HCT116 (cell line): ENCODE measurements at regions not wholly inside any gene's neighbourhood (a gene's known extent, or its start where the extent isn't known, plus 50 kb on each side); places are given as distances from the start of the nearest gene placed in this dataset.

Source experiments
- ATAC-seq: fragments of 200-7000 bp; cut with Tn5 transposase; 2 replicates; pipeline ENCODE4 v1.9.1; 2020; ENCODE audit warnings: mild to moderate bottlenecking, moderate library complexity
- BruUV-seq: library from RNA; stranded (reverse); fragments of 400-500 nt; replicated peaks from 2 replicates; lab custom pipeline; 2021; lab: Mats Ljungman, UMichigan
- CTCF ChIA-PET: fragments of 300-600 bp; sonication (Branson Sonifier 250); formaldehyde crosslinking; loops from one replicate; lab custom pipeline; 2021; ENCODE audit warnings: antibody characterized with exemption; lab: Charles Lee
- POLR2A ChIA-PET: fragments of 300-600, 350-600 bp; sonication (Branson Sonifier 250); formaldehyde crosslinking; loops from one replicate; lab custom pipeline; 2021; ENCODE audit warnings: antibody characterized with exemption; lab: Charles Lee
- RAD21 ChIA-PET, 2 experiments: fragments of 300-600 bp; sonication (Branson Sonifier 250); formaldehyde crosslinking; loops; one replicate each; lab custom pipeline; 2023; ENCODE audit warnings: low total read pairs in 2 of 2; ENCODE audit not compliant: uncharacterized antibody in 2 of 2, unreplicated experiment in 2 of 2, low non-redundant PET in 1 of 2; lab: Charles Lee
- DNase-seq: peaks from one replicate; pipeline ENCODE4 v3.0.0-alpha.2; 2010; ENCODE audit warnings: low read depth, low spot score
- H2AFZ ChIP-seq: fragments of 200-600 bp; shearing (Covaris generic), sonication (generic); 2 replicates; pipeline ENCODE4 v1.6.1; 2017; ENCODE audit warnings: low read depth, mixed run types, mixed read lengths, antibody characterized with exemption, low read length; ENCODE audit not compliant: poor library complexity, severe bottlenecking
- H3K27ac ChIP-seq: 2 replicates; pipeline ENCODE4 v1.5.1; 2012; ENCODE audit warnings: low read depth, low read length
- H3K27me3 ChIP-seq: fragments of 200-600 bp; sonication (generic); 2 replicates; pipeline ENCODE4 v1.6.1; 2016; ENCODE audit warnings: mixed run types, low read length, mixed read lengths; ENCODE audit not compliant: insufficient read depth
- H3K36me3 ChIP-seq, 2 experiments: fragments of 200-500 bp in 1 of 2; fragments of 200-600 bp in 1 of 2; sonication (Bioruptor generic) in 1 of 2; sonication (generic) in 1 of 2; 2 replicates each; pipeline versions ENCODE4 v1.5.1 to v1.6.1; 2014 to 2016; ENCODE audit warnings: low read length in 2 of 2, inconsistent platforms in 1 of 2, mixed read lengths in 1 of 2, mixed run types in 1 of 2; ENCODE audit not compliant: insufficient read depth in 2 of 2, control insufficient read depth in 1 of 2
- H3K4me1 ChIP-seq, 2 experiments: fragments of 200-600 bp in 1 of 2; sonication (generic) in 1 of 2; 2 replicates each; pipeline versions ENCODE4 v1.5.1 to v1.6.1; 2012 to 2017; ENCODE audit warnings: low read length in 2 of 2, inconsistent platforms in 1 of 2, mild to moderate bottlenecking in 1 of 2, mixed read lengths in 1 of 2, mixed run types in 1 of 2, moderate library complexity in 1 of 2; ENCODE audit not compliant: insufficient read depth in 2 of 2, control insufficient read depth in 1 of 2
- H3K4me2 ChIP-seq: fragments of 200-600 bp; sonication (generic); 2 replicates; pipeline ENCODE4 v1.6.1; 2017; ENCODE audit warnings: mixed run types, low read length, mixed read lengths
- H3K4me3 ChIP-seq, 2 experiments: fragments of 200-600 bp in 1 of 2; sonication (generic) in 1 of 2; replicated peaks in 1 of 2; 2 replicates each; pipeline ENCODE4 v1.5.1; 2011 to 2016; ENCODE audit warnings: low read length in 2 of 2, control low read depth in 1 of 2, low read depth in 1 of 2, mild to moderate bottlenecking in 1 of 2, mixed read lengths in 1 of 2, mixed run types in 1 of 2
- H3K79me2 ChIP-seq: fragments of 200-600 bp; sonication (generic); 2 replicates; pipeline ENCODE4 v1.6.1; 2017; ENCODE audit warnings: mild to moderate bottlenecking, mixed run types, low read length, moderate library complexity, mixed read lengths; ENCODE audit not compliant: insufficient read depth
- H3K9ac ChIP-seq: fragments of 200-600 bp; sonication (generic); 2 replicates; pipeline ENCODE4 v1.6.1; 2016; ENCODE audit warnings: low read length, mixed read lengths
- H3K9me2 ChIP-seq: fragments of 200-600 bp; sonication (generic), shearing (Covaris generic); 2 replicates; pipeline ENCODE4 v1.6.1; 2017; ENCODE audit warnings: mixed run types, mild to moderate bottlenecking, moderate library complexity; ENCODE audit not compliant: insufficient read depth
- H3K9me3 ChIP-seq, 2 experiments: fragments of 200-500 bp in 1 of 2; fragments of 200-600 bp in 1 of 2; sonication (Bioruptor generic) in 1 of 2; sonication (generic) in 1 of 2; 2 replicates each; pipeline ENCODE4 v1.6.1; 2014 to 2017; ENCODE audit warnings: low read length in 2 of 2, mixed read lengths in 2 of 2, inconsistent platforms in 1 of 2, low read depth in 1 of 2, mild to moderate bottlenecking in 1 of 2, mixed run types in 1 of 2, moderate library complexity in 1 of 2; ENCODE audit not compliant: control insufficient read depth in 1 of 2, insufficient read depth in 1 of 2
- H4K20me1 ChIP-seq: fragments of 200-600 bp; sonication (generic), shearing (Covaris generic); 2 replicates; pipeline ENCODE4 v1.6.1; 2017; ENCODE audit warnings: mixed run types, mild to moderate bottlenecking, moderate library complexity; ENCODE audit not compliant: insufficient read depth
- CEBPB ChIP-seq: IDR thresholded peaks from 2 replicates; pipeline ENCODE4 v1.6.1; 2012; ENCODE audit warnings: low read depth
- ELF1 ChIP-seq: IDR thresholded peaks from 2 replicates; pipeline ENCODE4 v1.6.1; 2012; ENCODE audit warnings: low read depth, borderline replicate concordance
- EZH2phosphoT487 ChIP-seq: fragments of 200-600 bp; IDR thresholded peaks from 2 replicates; pipeline ENCODE4 v1.6.1; 2018; ENCODE audit warnings: antibody characterized with exemption, borderline replicate concordance
- JUND ChIP-seq: IDR thresholded peaks from 2 replicates; pipeline ENCODE4 v1.6.1; 2012
- REST ChIP-seq: IDR thresholded peaks from 2 replicates; pipeline ENCODE4 v1.6.1; 2012; ENCODE audit warnings: low read depth
- SIN3A ChIP-seq: IDR thresholded peaks from 2 replicates; pipeline ENCODE4 v1.6.1; 2012; ENCODE audit warnings: low read depth
- SRF ChIP-seq: IDR thresholded peaks from 2 replicates; pipeline ENCODE4 v1.6.1; 2012; ENCODE audit warnings: low read depth
- ZFX ChIP-seq: fragments of 450-650 bp; IDR thresholded peaks from 2 replicates; pipeline ENCODE4 v1.6.1; 2017
- ZNF274 ChIP-seq: fragments of 200-500 bp; sonication (Bioruptor generic); IDR thresholded peaks from 2 replicates; pipeline ENCODE4 v1.6.1; 2014; ENCODE audit warnings: mild to moderate bottlenecking, low read depth, low read length, inconsistent platforms
- intact Hi-C: fragments of 100-400 bp; cut with micrococcal nuclease; formaldehyde crosslinking; loops from 2 replicates; pipeline ENCODE4 v1.10.0; 2022

- no TSS peak for BruUV-seq
- Histone ChIP-seq H3K79me2 (no peaks in the 10 kb centered on the region), H3K4me1 (no peaks in the 10 kb centered on the region), H3K9ac (no peak overlapping the region), H2AFZ (no peak overlapping the region), H4K20me1 (no peaks in the 10 kb centered on the region), H3K9me2 (no peaks in the 10 kb centered on the region), H3K36me3 (no peaks in the 10 kb centered on the region), H3K4me3 (no peak overlapping the region), H3K27ac (no peak overlapping the region), H3K27me3 (no peaks in the 10 kb centered on the region), H3K4me2 (no peak overlapping the region), H3K9me3 (no peaks in the 10 kb centered on the region)
- ATAC-seq: no peak
- POLR2A ChIA-PET: no interaction called here
- DNase-seq: no peak
- intact Hi-C loops: no loop called here
- CTCF ChIA-PET: no interaction called here
- TF ChIP-seq ELF1 (no peak), EZH2phosphoT487 (no peak), JUND (no peak), SIN3A (no peak), CEBPB (no peak), ZFX (no peak), ZNF274 (no peak), REST (no peak)
- RAD21 ChIA-PET: no interaction called here
Measured at GRCh38 chr2:118319271-118319684, 231.0 kb downstream of the INSIG2 start.

DNA sequence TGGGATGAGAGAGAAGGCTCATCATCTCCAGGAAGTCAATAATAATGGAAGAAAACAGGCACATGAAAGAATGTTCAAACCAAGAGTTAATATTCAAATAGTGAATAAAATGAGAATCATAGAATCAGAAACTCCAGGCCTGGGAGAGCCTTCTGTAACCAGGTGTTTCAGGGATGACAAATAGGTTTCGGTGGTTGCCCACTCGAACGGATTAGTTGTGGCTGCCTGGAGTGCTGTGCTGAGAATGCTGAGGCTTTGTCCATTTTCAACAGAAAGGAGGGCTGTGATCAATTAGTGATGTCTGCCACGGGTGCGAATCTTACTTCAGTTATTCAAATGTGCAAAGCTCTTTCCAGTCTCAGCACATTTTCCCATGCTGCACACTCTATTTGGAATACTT is 227.3 kb downstream of the INSIG2 start:
- no peaks in the 10 kb centered on the region for H3K79me2 ChIP-seq
- ChIA-PET CTCF (no interaction called here), POLR2A (no interaction called here), RAD21 (no interaction called here)
- no peak for DNase-seq
- ATAC-seq: no peak
- intact Hi-C loops: no loop called here
- H3K27me3 ChIP-seq: no peaks in the 10 kb centered on the region
- no TSS peak for BruUV-seq
- no peaks in the 10 kb centered on the region for H3K9me3 ChIP-seq
- H2AFZ ChIP-seq: no peak overlapping the region
- no peak overlapping the region for H3K4me3 ChIP-seq
- no peak overlapping the region for H3K4me2 ChIP-seq
- H3K9ac ChIP-seq: no peak overlapping the region
- TF ChIP-seq EZH2phosphoT487 (no peak), SRF (no peak), ELF1 (no peak)
- no peak overlapping the region for H3K27ac ChIP-seq
- no peaks in the 10 kb centered on the region for H3K4me1 ChIP-seq
- no peaks in the 10 kb centered on the region for H3K9me2 ChIP-seq
- no peaks in the 10 kb centered on the region for H3K36me3 ChIP-seq
- H4K20me1 ChIP-seq: no peaks in the 10 kb centered on the region
